Endodermal cell (in vitro differentiated cells): ENCODE measurements at regions not wholly inside any gene's neighbourhood (a gene's known extent, or its start where the extent isn't known, plus 50 kb on each side); places are given as distances from the start of the nearest gene placed in this dataset.

Experiments
- DNase-seq: peaks from one replicate; pipeline ENCODE4 v3.0.0-alpha.2; 2017
- H3K27ac ChIP-seq: 2 replicates; pipeline ENCODE4 v1.5.1; 2013; ENCODE audit warnings: mild to moderate bottlenecking, low read depth, low read length, moderate library complexity
- H3K27me3 ChIP-seq: 2 replicates; pipeline ENCODE4 v1.6.1; 2013; ENCODE audit warnings: mild to moderate bottlenecking, low read length, moderate library complexity; ENCODE audit not compliant: insufficient read depth, control insufficient read depth, poor library complexity, severe bottlenecking
- H3K36me3 ChIP-seq: 2 replicates; pipeline ENCODE4 v1.7.0; 2013; ENCODE audit warnings: mild to moderate bottlenecking, low read length, moderate library complexity; ENCODE audit not compliant: control insufficient read depth, insufficient read depth
- H3K4me1 ChIP-seq: one replicate; pipeline ENCODE4 v1.7.0; 2013; ENCODE audit warnings: low read length; ENCODE audit not compliant: control insufficient read depth, insufficient read depth
- H3K4me3 ChIP-seq: 2 replicates; pipeline ENCODE4 v1.5.1; 2013; ENCODE audit warnings: mild to moderate bottlenecking, low read length, moderate library complexity
- H3K9ac ChIP-seq: 2 replicates; pipeline ENCODE4 v1.6.1; 2013; ENCODE audit warnings: mild to moderate bottlenecking, low read length, moderate library complexity; ENCODE audit not compliant: poor library complexity, severe bottlenecking; ENCODE audit errors: extremely low read depth
- H3K9me3 ChIP-seq: 2 replicates; pipeline ENCODE4 v1.6.1; 2013; ENCODE audit warnings: mild to moderate bottlenecking, low read length, moderate library complexity; ENCODE audit not compliant: control insufficient read depth
- H3K27ac Mint-ChIP-seq: 2 replicates; pipeline ENCODE4 v1.8.0; 2020; ENCODE audit warnings: mixed read lengths
- H3K27me3 Mint-ChIP-seq: 2 replicates; pipeline ENCODE4 v1.8.0; 2021; ENCODE audit warnings: mild to moderate bottlenecking, mixed read lengths; ENCODE audit not compliant: insufficient read depth
- H3K36me3 Mint-ChIP-seq: 2 replicates; pipeline ENCODE4 v1.8.0; 2020; ENCODE audit warnings: low read depth, mixed read lengths
- H3K4me1 Mint-ChIP-seq: 2 replicates; pipeline ENCODE4 v1.8.0; 2020; ENCODE audit warnings: mixed read lengths
- H3K4me3 Mint-ChIP-seq: 2 replicates; pipeline ENCODE4 v1.8.0; 2020; ENCODE audit warnings: mild to moderate bottlenecking, moderate library complexity, mixed read lengths
- H3K9me3 Mint-ChIP-seq: 2 replicates; pipeline ENCODE4 v1.8.0; 2020; ENCODE audit warnings: mild to moderate bottlenecking, mixed read lengths
- WGBS, 2 experiments: methylation state at CpG; one replicate each; pipeline versions ENCODE4 v1.1.5 to v1.1.7; 2013; ENCODE audit warnings: missing lambda C conversion rate in 2 of 2, mixed read lengths in 1 of 2; ENCODE audit not compliant: insufficient coverage in 1 of 2, insufficient read length in 1 of 2; 5-methylcytosine and 5-hydroxymethylcytosine counted together
- TF ChIP-seq, protein P1 (sequence below): fragments of 200-600 bp; sonication (generic); conservative IDR thresholded peaks from 2 replicates; pipeline ENCODE4 v1.5.0; 2021; ENCODE audit warnings: antibody characterized with exemption, mild to moderate bottlenecking

DNA sequence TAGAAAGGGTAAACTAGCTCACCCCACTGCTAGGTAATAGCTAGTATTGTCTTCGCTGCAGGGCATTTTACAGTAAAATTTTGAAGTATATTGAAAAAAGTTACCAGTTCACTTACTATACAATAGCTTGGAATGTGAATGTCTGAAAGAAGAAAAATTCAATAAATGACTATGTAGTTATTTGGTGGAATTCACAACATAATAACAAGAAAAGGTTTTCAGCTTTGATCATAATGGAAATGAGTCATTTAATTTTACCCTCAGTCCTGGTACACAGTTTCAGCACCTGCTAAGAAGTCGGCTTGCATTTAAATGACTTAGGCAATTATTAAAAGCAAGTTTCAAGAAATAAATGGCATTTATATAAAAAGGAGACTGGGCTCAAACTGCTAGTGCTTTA lies 90.4 kb downstream of the NUP35 start:
- WGBS, 2 experiments, result 80 to 96% methylated on average over 1 to 2 of the region's 2 CpGs
- peaks cover 9% of the 10 kb centered on the region for H3K9me3 Mint-ChIP-seq
- no peak overlapping the region for H3K4me3 ChIP-seq
- no peak overlapping the region for H3K4me3 Mint-ChIP-seq
- H3K4me1 Mint-ChIP-seq, result no peaks in the 10 kb centered on the region
- peaks cover 16% of the 10 kb centered on the region for H3K36me3 Mint-ChIP-seq
- H3K27me3 ChIP-seq, result no peaks in the 10 kb centered on the region
- no peak overlapping the region for H3K27ac Mint-ChIP-seq
- no peak for DNase-seq
- H3K9me3 ChIP-seq, result peaks cover 5% of the 10 kb centered on the region
- no peak overlapping the region for H3K9ac ChIP-seq
- no peak overlapping the region for H3K27ac ChIP-seq
- H3K36me3 ChIP-seq, result no peaks in the 10 kb centered on the region
- TF ChIP-seq, protein P1, sequence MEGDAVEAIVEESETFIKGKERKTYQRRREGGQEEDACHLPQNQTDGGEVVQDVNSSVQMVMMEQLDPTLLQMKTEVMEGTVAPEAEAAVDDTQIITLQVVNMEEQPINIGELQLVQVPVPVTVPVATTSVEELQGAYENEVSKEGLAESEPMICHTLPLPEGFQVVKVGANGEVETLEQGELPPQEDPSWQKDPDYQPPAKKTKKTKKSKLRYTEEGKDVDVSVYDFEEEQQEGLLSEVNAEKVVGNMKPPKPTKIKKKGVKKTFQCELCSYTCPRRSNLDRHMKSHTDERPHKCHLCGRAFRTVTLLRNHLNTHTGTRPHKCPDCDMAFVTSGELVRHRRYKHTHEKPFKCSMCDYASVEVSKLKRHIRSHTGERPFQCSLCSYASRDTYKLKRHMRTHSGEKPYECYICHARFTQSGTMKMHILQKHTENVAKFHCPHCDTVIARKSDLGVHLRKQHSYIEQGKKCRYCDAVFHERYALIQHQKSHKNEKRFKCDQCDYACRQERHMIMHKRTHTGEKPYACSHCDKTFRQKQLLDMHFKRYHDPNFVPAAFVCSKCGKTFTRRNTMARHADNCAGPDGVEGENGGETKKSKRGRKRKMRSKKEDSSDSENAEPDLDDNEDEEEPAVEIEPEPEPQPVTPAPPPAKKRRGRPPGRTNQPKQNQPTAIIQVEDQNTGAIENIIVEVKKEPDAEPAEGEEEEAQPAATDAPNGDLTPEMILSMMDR, result no peak
- no peaks in the 10 kb centered on the region for H3K4me1 ChIP-seq
- H3K27me3 Mint-ChIP-seq, result no peaks in the 10 kb centered on the region

DNA sequence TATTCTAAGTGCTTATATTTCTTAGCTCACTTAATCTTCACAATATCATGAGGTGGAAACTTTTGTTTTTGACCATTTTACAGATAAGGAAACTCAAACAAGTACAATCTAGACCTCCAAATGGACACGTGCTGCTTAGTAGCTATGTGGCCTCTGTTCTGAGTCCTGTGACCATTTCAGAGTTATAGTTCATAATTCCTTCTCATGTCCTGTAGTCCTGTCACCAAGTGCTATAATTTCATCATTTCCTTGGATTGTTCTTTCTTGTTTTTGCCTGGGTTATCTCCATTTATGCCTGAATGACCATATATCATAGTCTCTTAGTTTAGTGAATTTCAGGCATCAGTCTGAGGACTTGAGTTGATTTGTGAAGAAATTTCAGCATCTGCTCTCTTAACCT lies 91.7 kb downstream of the NUP35 start:
- H3K27me3 Mint-ChIP-seq, result no peaks in the 10 kb centered on the region
- TF ChIP-seq, protein P1, result no peak
- peaks cover 3% of the 10 kb centered on the region for H3K9me3 Mint-ChIP-seq
- no peaks in the 10 kb centered on the region for H3K9me3 ChIP-seq
- no peak for DNase-seq
- no peaks in the 10 kb centered on the region for H3K27me3 ChIP-seq
- no peak overlapping the region for H3K27ac ChIP-seq
- H3K27ac Mint-ChIP-seq, result no peak overlapping the region
- no peak overlapping the region for H3K4me3 Mint-ChIP-seq
- no peaks in the 10 kb centered on the region for H3K36me3 ChIP-seq
- no peak overlapping the region for H3K4me3 ChIP-seq
- H3K4me1 ChIP-seq, result no peaks in the 10 kb centered on the region
- 90 to 100% methylated on average over 1 of the region's 1 CpG for WGBS, 2 experiments
- H3K4me1 Mint-ChIP-seq, result no peaks in the 10 kb centered on the region
- H3K36me3 Mint-ChIP-seq, result peaks cover 9% of the 10 kb centered on the region
- no peak overlapping the region for H3K9ac ChIP-seq

DNA sequence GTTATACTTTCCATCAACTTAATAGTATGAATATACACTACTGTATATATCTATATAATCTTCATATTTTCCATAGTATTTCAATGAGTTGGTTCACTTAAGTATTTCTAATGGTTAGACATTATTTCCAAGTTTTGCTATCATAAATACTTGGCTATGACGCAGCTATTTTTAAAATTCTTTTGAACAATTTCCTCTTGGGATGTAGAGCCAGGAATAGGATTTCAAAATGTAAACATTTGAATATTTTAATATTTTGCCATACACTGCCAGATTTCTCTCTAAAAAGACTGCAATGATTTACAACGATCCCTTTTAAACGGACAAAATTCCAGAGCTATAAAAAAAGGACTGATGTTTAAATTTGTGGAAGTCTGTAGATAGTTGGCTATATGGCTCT lies 95.6 kb downstream of the NUP35 start:
- Mint-ChIP-seq H3K4me3 (no peak overlapping the region), H3K27ac (no peak overlapping the region), H3K9me3 (no peaks in the 10 kb centered on the region), H3K4me1 (peaks cover 3% of the 10 kb centered on the region), H3K27me3 (no peaks in the 10 kb centered on the region), H3K36me3 (no peaks in the 10 kb centered on the region)
- Histone ChIP-seq H3K9ac (no peak overlapping the region), H3K27ac (no peak overlapping the region), H3K4me3 (no peak overlapping the region), H3K27me3 (no peaks in the 10 kb centered on the region), H3K36me3 (no peaks in the 10 kb centered on the region), H3K4me1 (no peaks in the 10 kb centered on the region), H3K9me3 (no peaks in the 10 kb centered on the region)
- 96 to 100% methylated on average over 2 to 3 of the region's 3 CpGs for WGBS, 2 experiments
- TF ChIP-seq, protein P1, result no peak
- DNase-seq, result no peak
